HepG2 (cell line): ENCODE measurements at regions not wholly inside any gene's neighbourhood (a gene's known extent, or its start where the extent isn't known, plus 50 kb on each side); places are given as distances from the start of the nearest gene placed in this dataset.

Experiments
- TCF7 ChIP-seq: sonication (generic); IDR thresholded peaks from 2 replicates; pipeline ENCODE4 v1.6.1; 2016; ENCODE audit warnings: antibody characterized with exemption, low read depth
- ZNF776 ChIP-seq: sonication (generic); formaldehyde crosslinking; IDR thresholded peaks from 2 replicates; pipeline ENCODE4 v1.4.0; 2020; ENCODE audit warnings: mild to moderate bottlenecking, missing genetic modification reagents
- ZZZ3 ChIP-seq: sonication (generic); formaldehyde crosslinking; IDR thresholded peaks from 2 replicates; pipeline ENCODE4 v1.4.0; 2020; ENCODE audit warnings: missing genetic modification reagents, mild to moderate bottlenecking, borderline replicate concordance

DNA sequence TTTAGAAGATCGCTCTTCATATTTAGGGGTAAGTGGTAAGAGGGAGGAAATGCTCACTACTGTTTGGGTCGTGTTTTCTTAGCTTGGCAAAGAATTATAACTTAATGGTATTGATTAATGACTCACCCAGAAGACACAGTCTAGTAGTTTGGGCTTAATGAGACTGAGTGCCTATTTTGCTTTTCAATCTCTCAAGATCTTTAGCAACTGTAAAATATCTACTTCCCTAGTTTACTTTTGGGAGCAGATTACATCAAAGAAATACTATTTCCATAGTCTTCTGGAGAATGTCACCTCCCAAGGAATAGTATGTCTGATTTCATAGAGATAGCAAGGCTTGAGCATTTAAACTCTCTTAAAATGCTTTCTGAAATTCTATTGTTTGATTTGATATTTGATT lies 100.5 kb upstream of the SLC25A13 start:
- no peak for TF ChIP-seq ZZZ3
- no peak for TF ChIP-seq TCF7
- no peak for TF ChIP-seq ZNF776 (CRISPR knock-in tag)
